Large intestine (tissue), 3 donors: ENCODE measurements at regions not wholly inside any gene's neighbourhood (a gene's known extent, or its start where the extent isn't known, plus 50 kb on each side); places are given as distances from the start of the nearest gene placed in this dataset.
A peak's percentile ranks its signal among the peaks of the same experiment; 100 is the strongest.
"Not testable (repeated sequence)": the region's sequence is repeated elsewhere in the genome, so short reads cannot be mapped to it uniquely, and the experiment has no call there.

Source experiments
- DNase-seq, 2 donors: peaks; one replicate each; pipeline versions ENCODE4 v3.0.0 to v3.0.0-alpha.2; 2013
- H3K27ac ChIP-seq: one replicate; pipeline ENCODE4 v1.5.1; 2013; ENCODE audit warnings: low read length
- H3K27me3 ChIP-seq: 2 replicates; pipeline ENCODE4 v1.6.1; 2013; ENCODE audit warnings: low read length; ENCODE audit not compliant: control insufficient read depth, insufficient read depth
- H3K36me3 ChIP-seq: 2 replicates; pipeline ENCODE4 v1.6.1; 2013; ENCODE audit warnings: low read length; ENCODE audit not compliant: control insufficient read depth, insufficient read depth
- H3K4me1 ChIP-seq: one replicate; pipeline ENCODE4 v1.6.1; 2013; ENCODE audit warnings: low read length; ENCODE audit not compliant: control insufficient read depth, insufficient read depth
- H3K4me3 ChIP-seq: one replicate; pipeline ENCODE4 v1.5.1; 2013; ENCODE audit warnings: low read length
- H3K9me3 ChIP-seq: one replicate; pipeline ENCODE4 v1.6.1; 2013; ENCODE audit warnings: mild to moderate bottlenecking, low read depth, low read length, moderate library complexity; ENCODE audit not compliant: control insufficient read depth
- WGBS: methylation state at CpG from one replicate; pipeline ENCODE4 v1.1.5; 2013; ENCODE audit warnings: low lambda C conversion rate; ENCODE audit not compliant: insufficient coverage; 5-methylcytosine and 5-hydroxymethylcytosine counted together

DNA sequence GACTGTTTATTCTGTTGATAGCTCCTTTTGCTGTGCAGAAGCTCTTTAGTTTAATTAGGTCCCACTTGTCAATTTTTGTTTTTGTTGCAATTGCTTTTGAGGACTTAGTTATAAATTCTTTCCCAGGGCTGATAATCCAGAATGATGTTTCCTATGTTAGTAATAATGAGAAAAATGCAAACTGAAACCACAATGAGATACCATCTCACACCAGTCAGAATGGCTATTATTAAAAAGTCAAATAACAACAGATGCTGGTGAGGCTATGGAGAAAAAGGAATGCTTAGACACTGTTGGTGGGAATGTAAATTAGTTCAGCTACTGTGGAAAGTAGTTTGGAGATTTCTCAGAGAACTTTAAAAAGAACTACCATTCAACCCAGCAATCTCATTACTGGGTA, 793.0 kb downstream of the EPHA4 start:
- not testable (repeated sequence) for H3K9me3 ChIP-seq, DNase-seq, H3K36me3 ChIP-seq, H3K27ac ChIP-seq, H3K4me3 ChIP-seq, H3K4me1 ChIP-seq, H3K27me3 ChIP-seq

- no peaks in the 10 kb centered on the region for H3K27me3 ChIP-seq
- DNase-seq = no peak
- no peaks in the 10 kb centered on the region for H3K36me3 ChIP-seq
- H3K4me1 ChIP-seq = no peaks in the 10 kb centered on the region
- no peak overlapping the region for H3K4me3 ChIP-seq
- 100% methylated on average over 1 of the region's 1 CpG for WGBS
- H3K27ac ChIP-seq = no peak overlapping the region
- H3K9me3 ChIP-seq = no peaks in the 10 kb centered on the region
Observed at GRCh38 chr2:220779511-220779910, 792.6 kb downstream of the EPHA4 start.

GRCh38 chr2:220779931-220780330, 792.2 kb downstream of the EPHA4 start:
- Histone ChIP-seq H3K4me3 (no peak overlapping the region), H3K27me3 (no peaks in the 10 kb centered on the region), H3K36me3 (no peaks in the 10 kb centered on the region), H3K9me3 (no peaks in the 10 kb centered on the region), H3K27ac (no peak overlapping the region), H3K4me1 (no peaks in the 10 kb centered on the region)
- no CpG with 5 or more reads among the region's 2 CpGs for WGBS
- DNase-seq = peak in 1 of 2 donors; percentile 11

DNA sequence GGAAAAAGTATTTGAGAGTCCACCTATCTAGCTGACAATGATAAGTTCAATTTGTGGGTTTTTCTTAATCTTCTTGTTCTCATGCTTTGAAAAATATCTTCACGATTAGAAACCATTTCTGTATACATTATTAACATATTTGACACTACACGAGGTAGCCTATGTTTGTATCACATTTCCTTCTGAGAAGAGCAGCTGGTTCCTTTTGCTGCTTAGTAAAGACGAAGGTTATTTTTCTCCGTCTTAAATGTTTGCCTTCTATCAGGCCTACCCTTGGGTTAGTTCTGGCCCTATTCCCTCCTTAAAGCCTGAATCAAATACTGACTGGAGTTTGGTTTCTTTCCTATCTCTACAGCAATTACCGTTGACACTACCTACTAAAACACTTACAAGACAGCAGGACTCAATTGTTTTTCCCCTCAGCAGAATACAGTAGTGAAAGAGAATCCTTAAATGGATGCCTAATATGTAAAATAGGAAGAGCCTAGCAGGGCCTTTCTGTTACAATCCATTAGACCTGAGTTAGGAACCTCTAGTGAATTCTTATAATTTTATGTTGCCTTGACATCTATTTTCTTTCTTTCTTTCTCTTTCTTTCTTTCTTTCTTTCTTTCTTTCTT, 790.4 kb downstream of the EPHA4 start:
- Histone ChIP-seq H3K27me3 (no peaks in the 10 kb centered on the region), H3K9me3 (no peaks in the 10 kb centered on the region), H3K4me1 (no peaks in the 10 kb centered on the region), H3K4me3 (no peak overlapping the region), H3K36me3 (no peaks in the 10 kb centered on the region), H3K27ac (no peak overlapping the region)
- DNase-seq = no peak
- 67% methylated on average over 1 of the region's 5 CpGs for WGBS

GRCh38 chr2:220782609-220783113, 789.4 kb downstream of the EPHA4 start:
- H3K4me1 ChIP-seq = no peaks in the 10 kb centered on the region
- DNase-seq = no peak
- WGBS = no CpG with 5 or more reads among the region's 5 CpGs
- no peak overlapping the region for H3K27ac ChIP-seq
- no peak overlapping the region for H3K4me3 ChIP-seq
- H3K27me3 ChIP-seq = no peaks in the 10 kb centered on the region
- no peaks in the 10 kb centered on the region for H3K9me3 ChIP-seq
- no peaks in the 10 kb centered on the region for H3K36me3 ChIP-seq

DNA sequence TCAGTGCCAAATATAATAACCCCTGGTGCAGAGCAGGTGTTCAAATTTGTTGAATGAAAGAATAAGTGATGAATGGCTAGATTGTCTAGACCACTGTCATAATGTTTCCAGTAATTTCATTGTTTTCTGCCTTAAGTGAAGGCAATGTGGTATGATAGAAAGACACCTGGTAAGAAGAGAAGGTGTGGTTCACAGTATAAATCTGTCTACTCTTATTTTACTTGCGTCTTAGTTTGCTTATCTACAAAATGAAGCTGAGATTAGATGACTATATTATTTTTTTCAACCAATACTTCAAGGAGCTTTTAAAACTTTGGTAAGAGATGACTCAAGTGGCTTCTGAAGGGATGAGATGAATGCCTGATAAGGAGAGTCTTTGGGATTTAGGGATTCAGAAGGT, 788.4 kb downstream of the EPHA4 start:
- Histone ChIP-seq H3K27ac (no peak overlapping the region), H3K9me3 (no peaks in the 10 kb centered on the region), H3K4me3 (no peak overlapping the region), H3K4me1 (no peaks in the 10 kb centered on the region), H3K36me3 (no peaks in the 10 kb centered on the region), H3K27me3 (no peaks in the 10 kb centered on the region)
- DNase-seq = no peak
- 43% methylated on average over 1 of the region's 1 CpG for WGBS

GRCh38 chr2:220785178-220785577, 786.9 kb downstream of the EPHA4 start:
- H3K4me3 ChIP-seq = no peak overlapping the region
- H3K27me3 ChIP-seq = no peaks in the 10 kb centered on the region
- no peaks in the 10 kb centered on the region for H3K9me3 ChIP-seq
- WGBS = 87% methylated on average over 3 of the region's 4 CpGs
- H3K36me3 ChIP-seq = no peaks in the 10 kb centered on the region
- H3K4me1 ChIP-seq = no peaks in the 10 kb centered on the region
- no peak overlapping the region for H3K27ac ChIP-seq
- DNase-seq = no peak

GRCh38 chr2:220786216-220786615, 785.9 kb downstream of the EPHA4 start:
- Histone ChIP-seq H3K4me3 (no peak overlapping the region), H3K27ac (no peak overlapping the region), H3K27me3 (no peaks in the 10 kb centered on the region), H3K36me3 (no peaks in the 10 kb centered on the region), H3K4me1 (no peaks in the 10 kb centered on the region), H3K9me3 (no peaks in the 10 kb centered on the region)
- no peak for DNase-seq
- WGBS = no CpG with 5 or more reads among the region's 5 CpGs

GRCh38 chr2:220787251-220787650, 784.9 kb downstream of the EPHA4 start:
- Histone ChIP-seq H3K27me3 (no peaks in the 10 kb centered on the region), H3K36me3 (no peaks in the 10 kb centered on the region), H3K4me3 (no peak overlapping the region), H3K9me3 (no peaks in the 10 kb centered on the region), H3K27ac (no peak overlapping the region), H3K4me1 (no peaks in the 10 kb centered on the region)
- DNase-seq = no peak

DNA sequence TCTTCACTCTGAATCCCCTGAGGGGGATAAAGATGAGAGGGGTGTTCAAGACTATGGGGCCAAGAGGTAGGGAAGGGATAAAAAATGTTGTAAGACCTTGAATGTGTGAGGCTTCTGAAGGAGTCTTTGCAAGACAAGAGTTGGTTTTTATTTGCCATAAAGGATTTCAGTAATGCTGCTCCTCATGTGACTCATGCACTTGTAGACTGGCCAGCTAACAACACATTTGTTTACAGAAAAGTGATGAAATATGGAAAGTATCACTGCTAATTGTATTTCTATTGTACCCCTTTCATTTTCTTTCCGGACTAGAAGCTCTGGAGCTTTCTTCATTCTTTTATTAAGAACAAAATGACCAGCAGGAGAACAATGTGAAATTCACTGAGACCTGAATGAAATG, 782.1 kb downstream of the EPHA4 start:
- Histone ChIP-seq H3K36me3 (no peaks in the 10 kb centered on the region), H3K27me3 (no peaks in the 10 kb centered on the region), H3K27ac (no peak overlapping the region), H3K4me1 (no peaks in the 10 kb centered on the region), H3K4me3 (no peak overlapping the region), H3K9me3 (no peaks in the 10 kb centered on the region)
- 89% methylated on average over 1 of the region's 1 CpG for WGBS
- DNase-seq = no peak

- no peak for DNase-seq
- H3K36me3 ChIP-seq = no peaks in the 10 kb centered on the region
- no peaks in the 10 kb centered on the region for H3K4me1 ChIP-seq
- H3K4me3 ChIP-seq = no peak overlapping the region
- no peak overlapping the region for H3K27ac ChIP-seq
- H3K27me3 ChIP-seq = no peaks in the 10 kb centered on the region
- H3K9me3 ChIP-seq = no peaks in the 10 kb centered on the region
- no CpG with 5 or more reads among the region's 3 CpGs for WGBS
Observed at GRCh38 chr2:220795705-220796104, 776.4 kb downstream of the EPHA4 start.
